Erythroblast (primary cell): ENCODE measurements at regions not wholly inside any gene's neighbourhood (a gene's known extent, or its start where the extent isn't known, plus 50 kb on each side); places are given as distances from the start of the nearest gene placed in this dataset.

Source experiments
- GATA1 ChIP-seq: IDR thresholded peaks from 2 replicates; pipeline ENCODE4 v1.6.1; 2011; ENCODE audit warnings: low read depth, mild to moderate bottlenecking, control low read depth, low read length, moderate library complexity
- POLR2A ChIP-seq: IDR thresholded peaks from 2 replicates; pipeline ENCODE4 v1.6.1; 2011; ENCODE audit warnings: mild to moderate bottlenecking, low read length

DNA sequence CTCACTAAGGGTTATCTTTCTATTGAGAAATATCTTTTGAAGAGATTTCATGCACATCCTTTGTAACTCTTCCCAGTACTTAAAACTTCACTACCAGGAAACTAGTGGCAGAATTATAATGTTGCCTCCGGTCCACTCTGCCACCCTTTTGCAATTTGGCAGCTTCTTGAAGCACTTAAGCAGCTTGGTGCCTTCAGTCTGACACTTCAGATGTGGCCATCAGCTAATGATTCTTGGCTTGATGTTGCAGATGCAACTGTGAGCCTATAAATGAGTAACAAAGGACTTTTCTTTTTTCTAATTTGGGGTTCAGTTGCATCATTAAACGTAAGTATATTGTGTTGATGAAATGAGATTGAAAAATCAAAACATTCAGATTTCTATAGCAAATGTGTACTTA is 187.5 kb upstream of the C21orf91 start:
- TF ChIP-seq POLR2A (no peak), GATA1 (no peak)
